HG03565 (cell line): ENCODE measurements at regions not wholly inside any gene's neighbourhood (a gene's known extent, or its start where the extent isn't known, plus 50 kb on each side); places are given as distances from the start of the nearest gene placed in this dataset.

Source experiments
- ATAC-seq: cut with Tn5 transposase; IDR thresholded peaks from one replicate; pipeline ENCODE4 v1.9.1; 2021; ENCODE audit warnings: mild to moderate bottlenecking, moderate library complexity; ENCODE audit not compliant: unreplicated experiment

- ATAC-seq: no peak
Measured at GRCh38 chr14:34027130-34027989, 76.5 kb upstream of the EGLN3 start.

GRCh38 chr14:34025325-34026017, 74.6 kb upstream of the EGLN3 start:
- ATAC-seq: no peak

GRCh38 chr14:34024768-34025144, 73.9 kb upstream of the EGLN3 start:
- no peak for ATAC-seq

- no peak for ATAC-seq
Measured at GRCh38 chr14:34023824-34024767, 73.2 kb upstream of the EGLN3 start.

- ATAC-seq: no peak
Measured at GRCh38 chr14:34021096-34021495, 70.2 kb upstream of the EGLN3 start.

- ATAC-seq: no peak
Measured at GRCh38 chr14:34020014-34020413, 69.1 kb upstream of the EGLN3 start.

GRCh38 chr14:34018564-34019244, 67.8 kb upstream of the EGLN3 start:
- ATAC-seq: peak; percentile 53

GRCh38 chr14:34018125-34018524, 67.3 kb upstream of the EGLN3 start:
- no peak for ATAC-seq

- ATAC-seq: no peak
Measured at GRCh38 chr14:34015383-34015782, 64.5 kb upstream of the EGLN3 start.

GRCh38 chr14:34014936-34015335, 64.1 kb upstream of the EGLN3 start:
- no peak for ATAC-seq

- peak; percentile 50 for ATAC-seq
Measured at GRCh38 chr14:34013721-34014060, 62.8 kb upstream of the EGLN3 start.

GRCh38 chr14:34012978-34013720, 62.3 kb upstream of the EGLN3 start:
- ATAC-seq: peak; percentile 82

GRCh38 chr14:34012369-34012768, 61.5 kb upstream of the EGLN3 start:
- no peak for ATAC-seq

GRCh38 chr14:34009956-34010355, 59.1 kb upstream of the EGLN3 start:
- no peak for ATAC-seq

- ATAC-seq: no peak
Measured at GRCh38 chr14:34007902-34008301, 57.0 kb upstream of the EGLN3 start.

GRCh38 chr14:34005901-34006300, 55.0 kb upstream of the EGLN3 start:
- ATAC-seq: no peak

GRCh38 chr14:34004881-34005280, 54.0 kb upstream of the EGLN3 start:
- no peak for ATAC-seq

GRCh38 chr14:34003691-34004090, 52.8 kb upstream of the EGLN3 start:
- no peak for ATAC-seq

- peak; percentile 48 for ATAC-seq
Measured at GRCh38 chr14:34003082-34003668, 52.3 kb upstream of the EGLN3 start.
